Right lobe of liver (tissue), 4 donors: ENCODE measurements at regions not wholly inside any gene's neighbourhood (a gene's known extent, or its start where the extent isn't known, plus 50 kb on each side); places are given as distances from the start of the nearest gene placed in this dataset.

Experiments
- CTCF ChIP-seq, 4 donors: fragments of 200-600 bp in 3 of 4; fragments of 450-650 bp in 1 of 4; IDR thresholded peaks; one replicate each; pipeline versions ENCODE4 v1.5.1 to v1.8.0; 2016 to 2022; ENCODE audit warnings: antibody characterized with exemption in 4 of 4, mild to moderate bottlenecking in 2 of 4
- POLR2A ChIP-seq: fragments of 450-650 bp; IDR thresholded peaks from one replicate; pipeline ENCODE4 v1.6.1; 2017; ENCODE audit warnings: antibody characterized with exemption, mild to moderate bottlenecking
- donor health status: DM: no; HTN: no; CAD: no.
- donor health status: DM: no; HTN: no; CAD: no.
- donor health status: DM: no; HTN: yes; CAD: no.

GRCh38 chr11:116180806-116181600 is 591.8 kb downstream of the BUD13 start:
- no peak for TF ChIP-seq CTCF (IDR thresholded peaks at IDR 0.05)
- TF ChIP-seq POLR2A = no peak
